RWPE2 (cell line): ENCODE measurements at regions not wholly inside any gene's neighbourhood (a gene's known extent, or its start where the extent isn't known, plus 50 kb on each side); places are given as distances from the start of the nearest gene placed in this dataset.

ENCODE experiments used
- ATAC-seq: fragments of 200-7000 bp; cut with Tn5 transposase; 3 replicates; pipeline ENCODE4 v1.9.1; 2021; ENCODE audit warnings: low read depth
- DNase-seq: peaks from one replicate; pipeline ENCODE4 v3.0.0-alpha.2; 2020; ENCODE audit warnings: low spot score
- H3K27ac ChIP-seq: fragments of 450-650 bp; 2 replicates; pipeline ENCODE4 v1.5.1; 2017; ENCODE audit warnings: mild to moderate bottlenecking; ENCODE audit not compliant: poor library complexity, severe bottlenecking
- H3K27me3 ChIP-seq: fragments of 250-450 bp; sonication (Bioruptor Pico); 2 replicates; pipeline ENCODE4 v1.5.1; 2021; ENCODE audit warnings: mild to moderate bottlenecking, moderate library complexity; ENCODE audit not compliant: insufficient read depth, poor library complexity, severe bottlenecking
- H3K36me3 ChIP-seq: fragments of 250-450 bp; sonication (Bioruptor Pico); 2 replicates; pipeline ENCODE4 v1.5.1; 2020; ENCODE audit warnings: low read depth, mild to moderate bottlenecking, moderate library complexity
- H3K4me1 ChIP-seq: fragments of 250-450 bp; sonication (Bioruptor Pico); 2 replicates; pipeline ENCODE4 v1.5.1; 2021; ENCODE audit warnings: mild to moderate bottlenecking, moderate library complexity; ENCODE audit not compliant: insufficient read depth, poor library complexity, severe bottlenecking
- H3K4me3 ChIP-seq: fragments of 250-450 bp; sonication (Bioruptor Pico); 2 replicates; pipeline ENCODE4 v1.5.1; 2021; ENCODE audit warnings: mild to moderate bottlenecking, moderate library complexity; ENCODE audit not compliant: severe bottlenecking
- H3K9me3 ChIP-seq: fragments of 250-450 bp; sonication (Bioruptor Pico); 2 replicates; pipeline ENCODE4 v1.5.1; 2021; ENCODE audit warnings: mild to moderate bottlenecking, moderate library complexity; ENCODE audit not compliant: severe bottlenecking
- TF ChIP-seq, protein P1 (sequence below): fragments of 450-650 bp; IDR thresholded peaks from one replicate; pipeline ENCODE4 v1.5.1; 2017; ENCODE audit warnings: mild to moderate bottlenecking, moderate library complexity; ENCODE audit not compliant: poor library complexity, severe bottlenecking

- no peaks in the 10 kb centered on the region for H3K4me1 ChIP-seq
- ATAC-seq (no peak), DNase-seq (no peak)
- TF ChIP-seq, protein P1, sequence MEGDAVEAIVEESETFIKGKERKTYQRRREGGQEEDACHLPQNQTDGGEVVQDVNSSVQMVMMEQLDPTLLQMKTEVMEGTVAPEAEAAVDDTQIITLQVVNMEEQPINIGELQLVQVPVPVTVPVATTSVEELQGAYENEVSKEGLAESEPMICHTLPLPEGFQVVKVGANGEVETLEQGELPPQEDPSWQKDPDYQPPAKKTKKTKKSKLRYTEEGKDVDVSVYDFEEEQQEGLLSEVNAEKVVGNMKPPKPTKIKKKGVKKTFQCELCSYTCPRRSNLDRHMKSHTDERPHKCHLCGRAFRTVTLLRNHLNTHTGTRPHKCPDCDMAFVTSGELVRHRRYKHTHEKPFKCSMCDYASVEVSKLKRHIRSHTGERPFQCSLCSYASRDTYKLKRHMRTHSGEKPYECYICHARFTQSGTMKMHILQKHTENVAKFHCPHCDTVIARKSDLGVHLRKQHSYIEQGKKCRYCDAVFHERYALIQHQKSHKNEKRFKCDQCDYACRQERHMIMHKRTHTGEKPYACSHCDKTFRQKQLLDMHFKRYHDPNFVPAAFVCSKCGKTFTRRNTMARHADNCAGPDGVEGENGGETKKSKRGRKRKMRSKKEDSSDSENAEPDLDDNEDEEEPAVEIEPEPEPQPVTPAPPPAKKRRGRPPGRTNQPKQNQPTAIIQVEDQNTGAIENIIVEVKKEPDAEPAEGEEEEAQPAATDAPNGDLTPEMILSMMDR = no peak
- H3K27me3 ChIP-seq = no peaks in the 10 kb centered on the region
- H3K27ac ChIP-seq = no peak overlapping the region
- no peaks in the 10 kb centered on the region for H3K9me3 ChIP-seq
- H3K4me3 ChIP-seq = no peak overlapping the region
- H3K36me3 ChIP-seq = no peaks in the 10 kb centered on the region
These were observed 666.7 kb upstream of the ADAMTS5 start for GRCh38 chr21:27633631-27634030.

DNA sequence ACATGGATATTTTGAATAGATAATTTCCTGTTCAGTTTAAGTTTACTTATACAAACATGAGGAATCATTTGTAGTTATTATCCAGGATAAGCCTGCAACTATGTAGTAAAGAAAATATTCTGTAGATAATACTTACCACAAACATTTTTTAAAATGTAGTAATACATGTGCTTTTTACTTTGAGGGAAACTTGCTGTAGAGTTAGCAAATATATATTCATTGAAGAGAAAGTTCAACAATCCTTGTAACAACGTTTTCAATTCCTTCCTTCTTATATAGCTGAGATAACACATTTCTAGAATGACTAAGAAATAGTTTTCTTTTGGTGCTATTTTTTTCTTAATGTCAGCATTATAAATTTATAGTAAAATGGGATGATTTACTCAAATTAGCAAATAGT is 664.6 kb upstream of the ADAMTS5 start:
- no peak for ATAC-seq

GRCh38 chr21:27622631-27623030 is 655.7 kb upstream of the ADAMTS5 start:
- Histone ChIP-seq H3K4me1 (no peaks in the 10 kb centered on the region), H3K27ac (no peak overlapping the region), H3K9me3 (no peaks in the 10 kb centered on the region), H3K4me3 (no peak overlapping the region), H3K27me3 (no peaks in the 10 kb centered on the region), H3K36me3 (no peaks in the 10 kb centered on the region)
- ATAC-seq = no peak
- TF ChIP-seq, protein P1 = no peak
- no peak for DNase-seq

More for the DNA sequence above, 664.6 kb upstream of the ADAMTS5 start:
- Histone ChIP-seq H3K27me3 (no peaks in the 10 kb centered on the region), H3K9me3 (no peaks in the 10 kb centered on the region), H3K4me1 (no peaks in the 10 kb centered on the region), H3K4me3 (no peak overlapping the region), H3K27ac (no peak overlapping the region), H3K36me3 (no peaks in the 10 kb centered on the region)
- DNase-seq = no peak
- TF ChIP-seq, protein P1 = no peak

DNA sequence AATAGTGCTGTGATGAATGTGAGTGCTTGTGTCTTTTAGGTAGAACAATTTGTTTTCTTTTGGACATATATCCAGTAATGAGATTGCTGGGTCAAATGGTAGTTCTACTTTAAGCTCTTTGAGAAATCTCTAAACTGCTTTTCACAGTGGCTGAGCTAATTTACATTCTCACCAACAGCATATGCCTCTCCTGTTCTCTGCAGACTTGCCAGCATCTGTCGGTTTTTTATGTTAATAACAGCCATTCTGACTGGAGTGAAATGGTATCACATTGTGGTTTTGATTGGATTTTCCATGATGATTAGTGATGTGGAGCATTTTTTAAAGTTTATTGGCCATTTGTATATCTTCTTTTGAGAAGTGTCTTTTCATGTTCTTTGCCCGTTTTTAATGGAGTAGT is 647.3 kb upstream of the ADAMTS5 start:
- Histone ChIP-seq H3K36me3 (no peaks in the 10 kb centered on the region), H3K4me1 (no peaks in the 10 kb centered on the region), H3K27ac (no peak overlapping the region), H3K4me3 (no peak overlapping the region), H3K9me3 (no peaks in the 10 kb centered on the region), H3K27me3 (no peaks in the 10 kb centered on the region)
- ATAC-seq (no peak), DNase-seq (no peak)
- TF ChIP-seq, protein P1 = no peak

DNA sequence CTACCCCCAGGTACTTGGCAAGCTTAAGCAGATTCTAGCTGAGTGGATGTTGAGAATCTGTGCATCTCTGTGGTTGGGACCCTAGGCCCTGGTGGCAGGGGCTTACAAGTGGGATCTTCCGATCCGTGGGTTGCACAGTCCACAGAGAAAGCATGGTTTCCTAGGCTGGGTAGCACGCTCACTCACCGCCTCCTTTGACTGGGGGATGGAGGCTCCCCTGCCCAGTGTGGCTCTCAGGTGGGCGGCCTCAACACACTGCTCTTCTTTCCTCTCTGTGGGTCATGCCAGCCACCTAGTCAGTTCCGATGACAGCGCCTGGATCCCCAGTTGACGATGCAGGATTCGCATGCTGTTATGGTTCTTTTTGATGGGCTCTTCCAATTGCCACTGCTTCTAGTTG is 639.5 kb upstream of the ADAMTS5 start:
- no peak for DNase-seq
- TF ChIP-seq, protein P1 = no peak
- no peak for ATAC-seq
- Histone ChIP-seq H3K36me3 (no peaks in the 10 kb centered on the region), H3K9me3 (no peaks in the 10 kb centered on the region), H3K27me3 (no peaks in the 10 kb centered on the region), H3K27ac (no peak overlapping the region), H3K4me3 (no peak overlapping the region), H3K4me1 (no peaks in the 10 kb centered on the region)
